Upper lobe of left lung (tissue), 4 donors: ENCODE measurements at regions not wholly inside any gene's neighbourhood (a gene's known extent, or its start where the extent isn't known, plus 50 kb on each side); places are given as distances from the start of the nearest gene placed in this dataset.

Experiments
- CTCF ChIP-seq, 6 experiments: fragments of 450-650 bp in 4 of 6; fragments of 200-600 bp in 2 of 6; sonication (generic) in 2 of 6; IDR thresholded peaks; one replicate each; pipeline ENCODE4 v1.5.1; 2016 to 2019; ENCODE audit warnings: antibody characterized with exemption in 6 of 6
- POLR2AphosphoS5 ChIP-seq, 2 donors: sonication (generic); formaldehyde crosslinking; IDR thresholded peaks; one replicate each; pipeline ENCODE4 v1.5.1; 2017; ENCODE audit warnings: antibody characterized with exemption in 2 of 2

DNA sequence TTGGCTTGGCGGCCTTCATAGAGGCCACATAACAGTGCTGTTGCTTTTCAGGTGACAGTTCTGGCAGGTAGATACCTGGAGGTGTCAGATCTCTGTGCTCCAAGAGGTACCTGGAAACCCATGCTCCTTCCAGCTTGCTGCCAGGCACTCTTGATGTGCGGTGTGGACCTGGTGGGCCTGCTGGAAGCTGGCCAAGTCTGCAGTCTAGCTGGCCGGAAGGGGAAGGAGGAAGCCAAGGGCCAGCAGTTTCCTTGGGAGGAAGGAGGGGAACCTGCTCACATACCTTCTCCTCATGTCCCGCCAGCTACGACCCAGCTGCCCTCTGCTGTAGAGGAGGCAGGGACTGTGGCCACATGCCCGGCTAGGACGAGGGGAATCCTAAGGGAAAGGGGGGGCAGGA, 166.4 kb upstream of the AJAP1 start:
- TF ChIP-seq CTCF (IDR thresholded peaks at IDR 0.05) (no peak), POLR2AphosphoS5 (IDR thresholded peaks at IDR 0.05) (no peak)
